ENCODE measurements at regions not wholly inside any gene's neighbourhood (a gene's known extent, or its start where the extent isn't known, plus 50 kb on each side); places are given as distances from the start of the nearest gene placed in this dataset.
"Not testable (repeated sequence)": the region's sequence is repeated elsewhere in the genome, so short reads cannot be mapped to it uniquely, and the experiment has no call there.

- H3K27me3 ChIP-seq, result no peaks in the 10 kb centered on the region
- 23% methylated on average over 2 of the region's 2 CpGs for WGBS
- DNase-seq (ENCODE audit: extremely low spot score), result no peak
- no peak overlapping the region for H3K4me3 ChIP-seq
- peak overlapping the region; percentile 38 to 68 (median 48) for H3K27ac ChIP-seq (replicated peaks in 1 of 4)
- intact Hi-C loops (cut with DNase I), result no loop called here
- TF ChIP-seq POLR2A (IDR thresholded peaks at IDR 0.05; ENCODE audit: low read depth) (no peak), POLR2AphosphoS5 (IDR thresholded peaks at IDR 0.05) (peak in 1 of 2 donors; percentile 46)
- peaks cover 0 to 10% (median 6%) of the 10 kb centered on the region in 4 donors for H3K4me1 ChIP-seq
- H3K36me3 ChIP-seq, result no peaks in the 10 kb centered on the region
- H3K9me3 ChIP-seq, result no peaks in the 10 kb centered on the region
Measured at GRCh38 chr7:94183289-94183749, 179.2 kb upstream of the BET1 start.

DNA sequence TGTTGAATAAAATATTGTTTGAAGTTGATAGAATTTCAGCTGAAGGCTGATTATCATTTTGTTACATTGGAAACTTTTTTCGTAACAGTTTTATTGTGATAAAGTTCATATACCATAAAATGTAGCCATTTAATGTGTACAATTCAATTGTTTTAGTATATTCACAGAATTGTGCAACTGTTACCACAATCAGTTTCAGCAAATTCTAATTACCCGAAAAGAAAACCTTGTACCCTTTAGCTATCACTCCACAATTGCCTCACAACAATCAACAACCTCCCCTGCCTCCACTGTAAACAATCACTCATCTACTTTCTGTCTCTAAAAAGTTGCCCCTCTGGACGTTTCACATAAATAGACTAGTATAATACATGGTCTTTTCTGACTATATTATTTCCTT, 179.7 kb upstream of the BET1 start:
- intact Hi-C loops (cut with DNase I), result no loop called here
- H3K4me3 ChIP-seq, result no peak overlapping the region
- peaks cover 0 to 10% (median 6%) of the 10 kb centered on the region in 4 donors for H3K4me1 ChIP-seq
- DNase-seq (ENCODE audit: extremely low spot score), result no peak
- WGBS, result 72% methylated on average over 3 of the region's 3 CpGs
- no peaks in the 10 kb centered on the region for H3K9me3 ChIP-seq
- H3K36me3 ChIP-seq, result no peaks in the 10 kb centered on the region
- H3K27me3 ChIP-seq, result no peaks in the 10 kb centered on the region
- TF ChIP-seq POLR2AphosphoS5 (IDR thresholded peaks at IDR 0.05), result no peak
- TF ChIP-seq POLR2A (IDR thresholded peaks at IDR 0.05; ENCODE audit: low read depth), result no peak
- TF ChIP-seq EP300 (IDR thresholded peaks at IDR 0.05), result no peak
- TF ChIP-seq, protein P1, sequence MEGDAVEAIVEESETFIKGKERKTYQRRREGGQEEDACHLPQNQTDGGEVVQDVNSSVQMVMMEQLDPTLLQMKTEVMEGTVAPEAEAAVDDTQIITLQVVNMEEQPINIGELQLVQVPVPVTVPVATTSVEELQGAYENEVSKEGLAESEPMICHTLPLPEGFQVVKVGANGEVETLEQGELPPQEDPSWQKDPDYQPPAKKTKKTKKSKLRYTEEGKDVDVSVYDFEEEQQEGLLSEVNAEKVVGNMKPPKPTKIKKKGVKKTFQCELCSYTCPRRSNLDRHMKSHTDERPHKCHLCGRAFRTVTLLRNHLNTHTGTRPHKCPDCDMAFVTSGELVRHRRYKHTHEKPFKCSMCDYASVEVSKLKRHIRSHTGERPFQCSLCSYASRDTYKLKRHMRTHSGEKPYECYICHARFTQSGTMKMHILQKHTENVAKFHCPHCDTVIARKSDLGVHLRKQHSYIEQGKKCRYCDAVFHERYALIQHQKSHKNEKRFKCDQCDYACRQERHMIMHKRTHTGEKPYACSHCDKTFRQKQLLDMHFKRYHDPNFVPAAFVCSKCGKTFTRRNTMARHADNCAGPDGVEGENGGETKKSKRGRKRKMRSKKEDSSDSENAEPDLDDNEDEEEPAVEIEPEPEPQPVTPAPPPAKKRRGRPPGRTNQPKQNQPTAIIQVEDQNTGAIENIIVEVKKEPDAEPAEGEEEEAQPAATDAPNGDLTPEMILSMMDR (IDR thresholded peaks at IDR 0.05), result no peak
- H3K27ac ChIP-seq (replicated peaks in 1 of 4), result peak overlapping the region in 3 of 4 donors; percentile 19 to 45 (median 29)

DNA sequence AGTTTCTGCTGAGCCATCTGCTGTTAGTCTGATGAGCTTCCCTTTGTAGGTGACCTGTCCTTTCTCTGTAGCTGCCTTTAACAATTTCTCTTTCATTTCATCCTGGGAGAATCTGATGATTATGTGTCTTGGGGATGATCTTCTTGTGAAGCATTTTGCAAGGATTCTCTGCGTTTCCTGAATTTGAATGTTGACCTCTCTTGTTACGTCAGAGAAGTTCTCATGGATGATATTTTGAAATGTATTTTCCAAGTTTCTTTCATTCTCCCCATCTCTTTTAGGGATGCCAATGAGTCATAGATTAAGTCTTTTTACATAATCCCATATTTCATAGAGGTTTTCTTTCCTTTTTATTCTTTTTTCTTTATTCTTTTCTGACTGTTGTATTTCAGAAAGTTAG, 184.2 kb upstream of the BET1 start:
- Histone ChIP-seq H3K27me3 (no peaks in the 10 kb centered on the region), H3K27ac (replicated peaks in 1 of 4) (no peak overlapping the region), H3K4me1 (peaks cover 0 to 9% (median under 1%) of the 10 kb centered on the region in 4 donors), H3K4me3 (no peak overlapping the region), H3K9me3 (no peaks in the 10 kb centered on the region), H3K36me3 (no peaks in the 10 kb centered on the region)
- TF ChIP-seq, protein P1 (IDR thresholded peaks at IDR 0.05), result no peak
- TF ChIP-seq POLR2AphosphoS5 (IDR thresholded peaks at IDR 0.05) (no peak), POLR2A (IDR thresholded peaks at IDR 0.05; ENCODE audit: low read depth) (no peak), EP300 (IDR thresholded peaks at IDR 0.05) (no peak)
- intact Hi-C loops (cut with DNase I), result no loop called here
- DNase-seq (ENCODE audit: extremely low spot score), result no peak
- 94% methylated on average over 2 of the region's 2 CpGs for WGBS

GRCh38 chr7:94190599-94191061, 186.5 kb upstream of the BET1 start:
- intact Hi-C loops (cut with DNase I), result no loop called here
- TF ChIP-seq POLR2AphosphoS5 (IDR thresholded peaks at IDR 0.05) (no peak), POLR2A (IDR thresholded peaks at IDR 0.05; ENCODE audit: low read depth) (no peak), EP300 (IDR thresholded peaks at IDR 0.05) (no peak)
- TF ChIP-seq, protein P1 (IDR thresholded peaks at IDR 0.05), result no peak
- no peaks in the 10 kb centered on the region for H3K27me3 ChIP-seq
- no peak overlapping the region for H3K27ac ChIP-seq (replicated peaks in 1 of 4)
- H3K4me1 ChIP-seq, result peaks cover 0 to 3% (median 0%) of the 10 kb centered on the region in 4 donors
- no peak overlapping the region for H3K4me3 ChIP-seq
- no peak for DNase-seq (ENCODE audit: extremely low spot score)
- whole genome bisulfite sequencing, result 0% methylated on average over 1 of the region's 1 CpG
- no peaks in the 10 kb centered on the region for H3K9me3 ChIP-seq
- H3K36me3 ChIP-seq, result no peaks in the 10 kb centered on the region

GRCh38 chr7:94194426-94194825, 190.3 kb upstream of the BET1 start:
- H3K27me3 ChIP-seq; intact Hi-C loops (cut with DNase I); DNase-seq (ENCODE audit: extremely low spot score); H3K27ac ChIP-seq (replicated peaks in 1 of 4); H3K9me3 ChIP-seq; H3K4me3 ChIP-seq; H3K4me1 ChIP-seq; H3K36me3 ChIP-seq: not testable (repeated sequence)
- 94% methylated on average over 3 of the region's 3 CpGs for WGBS

- intact Hi-C loops (cut with DNase I), result no loop called here
- Histone ChIP-seq H3K27ac (replicated peaks in 1 of 4) (no peak overlapping the region), H3K9me3 (no peaks in the 10 kb centered on the region), H3K4me1 (peaks cover 0 to 3% (median 0%) of the 10 kb centered on the region in 4 donors), H3K27me3 (no peaks in the 10 kb centered on the region), H3K4me3 (no peak overlapping the region), H3K36me3 (no peaks in the 10 kb centered on the region)
- 93% methylated on average over 2 of the region's 2 CpGs for WGBS
- no peak for DNase-seq (ENCODE audit: extremely low spot score)
- TF ChIP-seq EP300 (IDR thresholded peaks at IDR 0.05) (no peak), POLR2AphosphoS5 (IDR thresholded peaks at IDR 0.05) (no peak), POLR2A (IDR thresholded peaks at IDR 0.05; ENCODE audit: low read depth) (no peak)
- TF ChIP-seq, protein P1 (IDR thresholded peaks at IDR 0.05), result no peak
Measured at GRCh38 chr7:94195201-94195600, 191.0 kb upstream of the BET1 start.
